Stimulated activated CD4-positive, alpha-beta T cell treated with anti-CD3 and anti-CD28 coated beads, Interleukin-2, amount 100 ng/mL, for 48 hours (primary cell): ENCODE measurements at regions not wholly inside any gene's neighbourhood (a gene's known extent, or its start where the extent isn't known, plus 50 kb on each side); places are given as distances from the start of the nearest gene placed in this dataset.

Experiments
- DNase-seq, 2 donors: peaks; one replicate each; pipeline ENCODE4 v3.0.0-alpha.2; 2020

- DNase-seq, result no peak
Measured at GRCh38 chr15:95910643-95911212, 419.8 kb upstream of the NR2F2 start.

GRCh38 chr15:95911570-95912279 is 418.8 kb upstream of the NR2F2 start:
- no peak for DNase-seq

GRCh38 chr15:95912280-95912625 is 418.2 kb upstream of the NR2F2 start:
- DNase-seq, result no peak

GRCh38 chr15:95912728-95913127 is 417.8 kb upstream of the NR2F2 start:
- DNase-seq, result no peak

GRCh38 chr15:95916568-95916967 is 413.9 kb upstream of the NR2F2 start:
- no peak for DNase-seq

GRCh38 chr15:95918525-95918924 is 412.0 kb upstream of the NR2F2 start:
- no peak for DNase-seq

GRCh38 chr15:95919460-95919859 is 411.0 kb upstream of the NR2F2 start:
- DNase-seq, result no peak

- DNase-seq, result no peak
Measured at GRCh38 chr15:95921404-95921803, 409.1 kb upstream of the NR2F2 start.

GRCh38 chr15:95922431-95922830 is 408.1 kb upstream of the NR2F2 start:
- no peak for DNase-seq

- DNase-seq, result no peak
Measured at GRCh38 chr15:95923792-95924191, 406.7 kb upstream of the NR2F2 start.

- no peak for DNase-seq
Measured at GRCh38 chr15:95928822-95929221, 401.7 kb upstream of the NR2F2 start.

GRCh38 chr15:95929232-95929846 is 401.2 kb upstream of the NR2F2 start:
- DNase-seq, result no peak

GRCh38 chr15:95930659-95931375 is 399.7 kb upstream of the NR2F2 start:
- no peak for DNase-seq

- no peak for DNase-seq
Measured at GRCh38 chr15:95931619-95932018, 398.9 kb upstream of the NR2F2 start.

GRCh38 chr15:95932141-95932540 is 398.4 kb upstream of the NR2F2 start:
- DNase-seq, result no peak

- no peak for DNase-seq
Measured at GRCh38 chr15:95932676-95933075, 397.8 kb upstream of the NR2F2 start.

GRCh38 chr15:95935852-95936251 is 394.6 kb upstream of the NR2F2 start:
- no peak for DNase-seq

GRCh38 chr15:95937128-95937528 is 393.4 kb upstream of the NR2F2 start:
- DNase-seq, result no peak

- DNase-seq, result no peak
Measured at GRCh38 chr15:95940431-95940985, 390.0 kb upstream of the NR2F2 start.

- DNase-seq, result no peak
Measured at GRCh38 chr15:95944193-95944592, 386.3 kb upstream of the NR2F2 start.

GRCh38 chr15:95944661-95945255 is 385.7 kb upstream of the NR2F2 start:
- DNase-seq, result no peak

- no peak for DNase-seq
Measured at GRCh38 chr15:95946241-95946640, 384.3 kb upstream of the NR2F2 start.

- no peak for DNase-seq
Measured at GRCh38 chr15:95946926-95947325, 383.6 kb upstream of the NR2F2 start.
